Panc1 (cell line): ENCODE measurements at regions not wholly inside any gene's neighbourhood (a gene's known extent, or its start where the extent isn't known, plus 50 kb on each side); places are given as distances from the start of the nearest gene placed in this dataset.

Experiments used
- CTCF ChIP-seq: fragments of 450-650 bp; IDR thresholded peaks from 2 replicates; pipeline ENCODE4 v1.5.1; 2017; ENCODE audit warnings: mild to moderate bottlenecking
- TF ChIP-seq, protein P1 (sequence below), 2 experiments: IDR thresholded peaks; 2 replicates each; pipeline ENCODE4 v1.6.1; 2011 to 2012; ENCODE audit warnings: low read depth in 2 of 2, control low read depth in 1 of 2, low read length in 1 of 2, mild to moderate bottlenecking in 1 of 2, moderate library complexity in 1 of 2; ENCODE audit not compliant: insufficient read depth in 1 of 2

DNA sequence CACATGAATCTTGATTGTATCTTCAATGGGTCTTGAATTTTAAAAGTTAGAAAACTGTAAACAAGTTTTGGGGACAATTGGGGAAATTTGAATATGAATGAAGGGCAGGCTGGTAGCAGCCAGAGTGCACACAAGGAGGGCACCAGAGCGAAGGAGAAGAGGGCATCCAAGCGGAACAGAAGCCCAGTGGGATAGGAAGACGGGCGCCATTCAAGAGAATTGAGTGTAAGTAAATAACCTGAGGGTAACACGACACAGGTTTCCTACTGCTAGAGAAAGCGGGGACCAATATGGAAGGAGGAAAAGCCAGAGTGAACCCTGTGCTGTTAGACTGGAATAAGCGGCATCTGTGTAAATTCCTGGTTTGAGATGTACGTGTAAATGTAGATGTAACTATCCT lies 115.1 kb upstream of the CCL2 start:
- no peak for TF ChIP-seq CTCF
- TF ChIP-seq, protein P1, sequence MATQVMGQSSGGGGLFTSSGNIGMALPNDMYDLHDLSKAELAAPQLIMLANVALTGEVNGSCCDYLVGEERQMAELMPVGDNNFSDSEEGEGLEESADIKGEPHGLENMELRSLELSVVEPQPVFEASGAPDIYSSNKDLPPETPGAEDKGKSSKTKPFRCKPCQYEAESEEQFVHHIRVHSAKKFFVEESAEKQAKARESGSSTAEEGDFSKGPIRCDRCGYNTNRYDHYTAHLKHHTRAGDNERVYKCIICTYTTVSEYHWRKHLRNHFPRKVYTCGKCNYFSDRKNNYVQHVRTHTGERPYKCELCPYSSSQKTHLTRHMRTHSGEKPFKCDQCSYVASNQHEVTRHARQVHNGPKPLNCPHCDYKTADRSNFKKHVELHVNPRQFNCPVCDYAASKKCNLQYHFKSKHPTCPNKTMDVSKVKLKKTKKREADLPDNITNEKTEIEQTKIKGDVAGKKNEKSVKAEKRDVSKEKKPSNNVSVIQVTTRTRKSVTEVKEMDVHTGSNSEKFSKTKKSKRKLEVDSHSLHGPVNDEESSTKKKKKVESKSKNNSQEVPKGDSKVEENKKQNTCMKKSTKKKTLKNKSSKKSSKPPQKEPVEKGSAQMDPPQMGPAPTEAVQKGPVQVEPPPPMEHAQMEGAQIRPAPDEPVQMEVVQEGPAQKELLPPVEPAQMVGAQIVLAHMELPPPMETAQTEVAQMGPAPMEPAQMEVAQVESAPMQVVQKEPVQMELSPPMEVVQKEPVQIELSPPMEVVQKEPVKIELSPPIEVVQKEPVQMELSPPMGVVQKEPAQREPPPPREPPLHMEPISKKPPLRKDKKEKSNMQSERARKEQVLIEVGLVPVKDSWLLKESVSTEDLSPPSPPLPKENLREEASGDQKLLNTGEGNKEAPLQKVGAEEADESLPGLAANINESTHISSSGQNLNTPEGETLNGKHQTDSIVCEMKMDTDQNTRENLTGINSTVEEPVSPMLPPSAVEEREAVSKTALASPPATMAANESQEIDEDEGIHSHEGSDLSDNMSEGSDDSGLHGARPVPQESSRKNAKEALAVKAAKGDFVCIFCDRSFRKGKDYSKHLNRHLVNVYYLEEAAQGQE (IDR thresholded peaks at IDR 0.05; ENCODE audit: insufficient read depth in 1 of 2, low read depth in 2 of 2, low read length in 1 of 2) = no peak
